Panc1 (cell line): ENCODE measurements at regions not wholly inside any gene's neighbourhood (a gene's known extent, or its start where the extent isn't known, plus 50 kb on each side); places are given as distances from the start of the nearest gene placed in this dataset.

Source experiments
- ATAC-seq: fragments of 200-7000 bp; cut with Tn5 transposase; 2 replicates; pipeline ENCODE4 v1.9.1; 2020; ENCODE audit warnings: mild to moderate bottlenecking, moderate library complexity
- BruUV-seq: library from RNA; stranded (reverse); fragments of 400-500 nt; replicated peaks from 2 replicates; lab custom pipeline; 2021; lab: Mats Ljungman, UMichigan
- CTCF ChIA-PET: fragments of 300-600 bp; sonication (Branson Sonifier 250); formaldehyde crosslinking; loops from one replicate; lab custom pipeline; 2022; ENCODE audit warnings: antibody characterized with exemption; lab: Charles Lee
- POLR2A ChIA-PET: fragments of 300-600 bp; sonication (Branson Sonifier 250); formaldehyde crosslinking; loops from one replicate; lab custom pipeline; 2022; ENCODE audit warnings: antibody characterized with exemption; lab: Charles Lee
- DNase-seq: peaks from one replicate; pipeline ENCODE4 v3.0.0-alpha.2; 2010; ENCODE audit warnings: low read depth, low spot score
- H3K27ac ChIP-seq: 2 replicates; pipeline ENCODE4 v1.5.1; 2011; ENCODE audit warnings: mild to moderate bottlenecking, low read length, inconsistent platforms
- H3K27me3 ChIP-seq: fragments of 200-500 bp; sonication (Bioruptor generic); 2 replicates; pipeline ENCODE4 v1.6.0; 2014; ENCODE audit warnings: low read length, inconsistent platforms; ENCODE audit not compliant: control insufficient read depth, insufficient read depth
- H3K36me3 ChIP-seq: fragments of 200-500 bp; sonication (Bioruptor generic); 2 replicates; pipeline ENCODE4 v1.5.1; 2014; ENCODE audit warnings: inconsistent platforms, mild to moderate bottlenecking, low read length, moderate library complexity; ENCODE audit not compliant: control insufficient read depth, insufficient read depth
- H3K4me1 ChIP-seq: 2 replicates; pipeline ENCODE4 v1.5.1; 2011; ENCODE audit warnings: inconsistent platforms, mild to moderate bottlenecking, low read length, moderate library complexity; ENCODE audit not compliant: control insufficient read depth, insufficient read depth
- H3K4me3 ChIP-seq, 2 experiments: 2 replicates each; pipeline ENCODE4 v1.5.1; 2011 to 2012; ENCODE audit warnings: low read depth in 2 of 2, low read length in 2 of 2, mild to moderate bottlenecking in 2 of 2, inconsistent platforms in 1 of 2, moderate library complexity in 1 of 2
- H3K9me3 ChIP-seq: fragments of 200-500 bp; sonication (Bioruptor generic); 2 replicates; pipeline ENCODE4 v1.5.1; 2014; ENCODE audit warnings: low read depth, mild to moderate bottlenecking, inconsistent platforms, low read length, moderate library complexity; ENCODE audit not compliant: control insufficient read depth, insufficient read depth
- CTCF ChIP-seq: fragments of 450-650 bp; IDR thresholded peaks from 2 replicates; pipeline ENCODE4 v1.5.1; 2017; ENCODE audit warnings: mild to moderate bottlenecking
- POLR2AphosphoS5 ChIP-seq: IDR thresholded peaks from 2 replicates; pipeline ENCODE4 v1.6.1; 2012; ENCODE audit warnings: mild to moderate bottlenecking, low read depth, low read length, moderate library complexity
- REST ChIP-seq, 2 experiments: IDR thresholded peaks; 2 replicates each; pipeline ENCODE4 v1.6.1; 2011 to 2012; ENCODE audit warnings: low read depth in 2 of 2, control low read depth in 1 of 2, low read length in 1 of 2, mild to moderate bottlenecking in 1 of 2, moderate library complexity in 1 of 2; ENCODE audit not compliant: insufficient read depth in 1 of 2
- SIN3A ChIP-seq: IDR thresholded peaks from 2 replicates; pipeline ENCODE4 v1.6.1; 2012; ENCODE audit warnings: low read depth, mild to moderate bottlenecking, low read length, moderate library complexity, borderline replicate concordance; ENCODE audit not compliant: insufficient read depth
- TCF7L2 ChIP-seq: IDR thresholded peaks from 2 replicates; pipeline ENCODE4 v1.6.1; 2011; ENCODE audit warnings: mild to moderate bottlenecking, low read depth, low read length, inconsistent platforms
- in situ Hi-C: cut with HindIII; loops from 2 replicates; pipeline ENCODE4 v1.10.0; 2016; ENCODE audit warnings: low sequenced_read_pairs, low pct_unique_long_range_greater_than_20kb
- intact Hi-C: fragments of 100-400 bp; cut with micrococcal nuclease; formaldehyde crosslinking; loops from one replicate; pipeline ENCODE4 v1.10.0; 2022; ENCODE audit not compliant: unreplicated experiment

- ChIA-PET POLR2A (no interaction called here), CTCF (interaction anchor here (0.7 kb wide), 1 partner anchor 15 kb away, joined by 4 read pairs; no protein-coding TSS in a partner anchor)
- H3K4me3 ChIP-seq: no peak overlapping the region
- peak; percentile 74 for ATAC-seq
- TF ChIP-seq REST (IDR thresholded peaks at IDR 0.05; ENCODE audit: insufficient read depth in 1 of 2, low read depth in 2 of 2, low read length in 1 of 2) (no peak), POLR2AphosphoS5 (no peak), TCF7L2 (no peak), SIN3A (no peak), CTCF (no peak)
- no peaks in the 10 kb centered on the region for H3K9me3 ChIP-seq
- no peak overlapping the region for H3K27ac ChIP-seq
- H3K27me3 ChIP-seq: no peaks in the 10 kb centered on the region
- no TSS peak for BruUV-seq
- in situ Hi-C loops: no loop called here
- H3K4me1 ChIP-seq: peaks cover 8% of the 10 kb centered on the region; the same call in 1 of the 2 replicates
- H3K36me3 ChIP-seq: no peaks in the 10 kb centered on the region
- intact Hi-C loops: no loop called here
- no peak for DNase-seq
These were observed 326.6 kb downstream of the MN1 start for GRCh38 chr22:27474711-27475547.

- CTCF ChIA-PET: no interaction called here
- Histone ChIP-seq H3K4me1 (peaks cover 8% of the 10 kb centered on the region; the same call in 1 of the 2 replicates), H3K4me3 (no peak overlapping the region), H3K9me3 (no peaks in the 10 kb centered on the region), H3K27ac (no peak overlapping the region), H3K27me3 (no peaks in the 10 kb centered on the region), H3K36me3 (no peaks in the 10 kb centered on the region)
- in situ Hi-C loops: no loop called here
- DNase-seq: no peak
- intact Hi-C loops: no loop called here
- peak; percentile 35; the same call in 1 of the 2 replicates for ATAC-seq
- TF ChIP-seq SIN3A (no peak), REST (IDR thresholded peaks at IDR 0.05; ENCODE audit: insufficient read depth in 1 of 2, low read depth in 2 of 2, low read length in 1 of 2) (no peak), TCF7L2 (no peak), CTCF (no peak), POLR2AphosphoS5 (no peak)
- BruUV-seq: no TSS peak
- POLR2A ChIA-PET: no interaction called here
These were observed 326.0 kb downstream of the MN1 start for GRCh38 chr22:27475548-27475897.
